ENCODE measurements at regions not wholly inside any gene's neighbourhood (a gene's known extent, or its start where the extent isn't known, plus 50 kb on each side); places are given as distances from the start of the nearest gene placed in this dataset.
"Not testable (repeated sequence)": the region's sequence is repeated elsewhere in the genome, so short reads cannot be mapped to it uniquely, and the experiment has no call there.

DNA sequence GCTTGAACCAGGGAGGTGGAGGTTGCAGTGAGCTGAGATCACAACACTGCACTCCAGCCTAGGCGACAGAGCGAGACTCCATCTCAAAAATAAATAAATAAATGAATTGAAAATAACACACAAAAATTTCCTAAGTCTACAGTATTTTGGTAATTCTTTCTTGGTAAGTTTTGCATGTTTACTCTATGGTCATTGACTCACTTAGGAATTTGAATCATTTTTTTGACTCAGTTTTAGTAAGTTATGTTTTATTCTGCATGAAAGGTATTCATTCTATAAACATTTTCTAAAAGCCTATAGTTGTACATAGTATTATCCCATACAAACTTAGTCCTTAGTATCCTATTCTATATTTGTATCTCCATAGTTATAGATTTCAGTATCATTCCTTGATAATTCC is 772.9 kb upstream of the SLIT2 start:
- Histone ChIP-seq H3K36me3 (no peaks in the 10 kb centered on the region), H3K27ac (no peak overlapping the region), H3K4me1 (no peaks in the 10 kb centered on the region), H3K27me3 (no peaks in the 10 kb centered on the region), H3K9me3 (no peaks in the 10 kb centered on the region), H3K4me3 (no peak overlapping the region)
- intact Hi-C loops (cut with DNase I): no loop called here
- TF ChIP-seq, protein P1, sequence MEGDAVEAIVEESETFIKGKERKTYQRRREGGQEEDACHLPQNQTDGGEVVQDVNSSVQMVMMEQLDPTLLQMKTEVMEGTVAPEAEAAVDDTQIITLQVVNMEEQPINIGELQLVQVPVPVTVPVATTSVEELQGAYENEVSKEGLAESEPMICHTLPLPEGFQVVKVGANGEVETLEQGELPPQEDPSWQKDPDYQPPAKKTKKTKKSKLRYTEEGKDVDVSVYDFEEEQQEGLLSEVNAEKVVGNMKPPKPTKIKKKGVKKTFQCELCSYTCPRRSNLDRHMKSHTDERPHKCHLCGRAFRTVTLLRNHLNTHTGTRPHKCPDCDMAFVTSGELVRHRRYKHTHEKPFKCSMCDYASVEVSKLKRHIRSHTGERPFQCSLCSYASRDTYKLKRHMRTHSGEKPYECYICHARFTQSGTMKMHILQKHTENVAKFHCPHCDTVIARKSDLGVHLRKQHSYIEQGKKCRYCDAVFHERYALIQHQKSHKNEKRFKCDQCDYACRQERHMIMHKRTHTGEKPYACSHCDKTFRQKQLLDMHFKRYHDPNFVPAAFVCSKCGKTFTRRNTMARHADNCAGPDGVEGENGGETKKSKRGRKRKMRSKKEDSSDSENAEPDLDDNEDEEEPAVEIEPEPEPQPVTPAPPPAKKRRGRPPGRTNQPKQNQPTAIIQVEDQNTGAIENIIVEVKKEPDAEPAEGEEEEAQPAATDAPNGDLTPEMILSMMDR (IDR thresholded peaks at IDR 0.05): no peak
- no peak for TF ChIP-seq POLR2A (IDR thresholded peaks at IDR 0.05)
- no peak for DNase-seq
- 88 to 95% methylated on average over 2 of the region's 2 CpGs for WGBS, 2 donors

DNA sequence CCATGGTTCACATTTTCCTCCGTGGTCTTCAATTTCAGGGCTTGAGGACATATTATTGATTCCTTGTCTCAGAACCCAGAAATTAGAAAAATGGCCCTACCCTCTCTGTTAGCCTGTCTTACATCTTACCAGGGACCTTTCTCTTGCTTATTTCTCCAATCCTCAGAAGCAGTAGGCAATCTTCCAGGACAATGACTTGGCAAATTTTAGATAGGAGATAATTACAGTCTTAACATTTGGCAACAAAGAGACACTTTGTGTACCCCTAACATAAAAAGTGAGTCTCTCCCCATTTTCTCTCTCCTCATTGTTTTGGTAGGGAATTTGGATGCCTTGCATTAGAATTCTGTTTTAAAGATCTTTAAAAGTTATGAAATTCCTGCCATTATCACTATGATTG is 778.1 kb upstream of the SLIT2 start:
- H3K4me1 ChIP-seq: no peaks in the 10 kb centered on the region
- no peak overlapping the region for H3K4me3 ChIP-seq
- intact Hi-C loops (cut with DNase I): no loop called here
- 60 to 64% methylated on average over 1 of the region's 1 CpG for WGBS, 2 donors
- TF ChIP-seq, protein P1 (IDR thresholded peaks at IDR 0.05): no peak
- no peak for TF ChIP-seq POLR2A (IDR thresholded peaks at IDR 0.05)
- DNase-seq: no peak
- no peaks in the 10 kb centered on the region for H3K9me3 ChIP-seq
- H3K27me3 ChIP-seq: no peaks in the 10 kb centered on the region
- H3K27ac ChIP-seq: no peak overlapping the region
- H3K36me3 ChIP-seq: no peaks in the 10 kb centered on the region

DNA sequence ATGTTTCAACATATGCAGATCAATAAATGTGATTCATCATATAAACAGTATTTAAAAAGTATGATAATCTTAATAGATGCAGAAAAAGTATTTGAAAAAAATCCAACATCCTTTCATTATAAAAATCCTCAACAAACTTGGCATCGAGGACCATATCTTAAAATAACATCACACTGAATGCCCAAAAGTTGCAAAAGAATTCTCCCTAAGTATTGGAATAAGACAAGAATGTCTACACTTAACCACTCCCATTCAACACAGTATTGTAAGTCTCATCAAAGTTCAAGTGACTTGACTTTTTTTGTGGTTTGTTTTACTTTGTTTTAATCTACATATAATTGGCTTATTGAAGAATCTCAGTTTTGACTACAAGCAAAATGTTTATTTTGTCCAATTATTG is 779.0 kb upstream of the SLIT2 start:
- TF ChIP-seq, protein P1 (IDR thresholded peaks at IDR 0.05): no peak
- no peak for TF ChIP-seq POLR2A (IDR thresholded peaks at IDR 0.05)
- Histone ChIP-seq H3K4me3 (no peak overlapping the region), H3K27me3 (no peaks in the 10 kb centered on the region), H3K27ac (no peak overlapping the region), H3K36me3 (no peaks in the 10 kb centered on the region), H3K9me3 (no peaks in the 10 kb centered on the region), H3K4me1 (no peaks in the 10 kb centered on the region)
- 10 to 12% methylated on average over 1 of the region's 1 CpG for WGBS, 2 donors
- intact Hi-C loops (cut with DNase I): no loop called here
- DNase-seq: no peak

DNA sequence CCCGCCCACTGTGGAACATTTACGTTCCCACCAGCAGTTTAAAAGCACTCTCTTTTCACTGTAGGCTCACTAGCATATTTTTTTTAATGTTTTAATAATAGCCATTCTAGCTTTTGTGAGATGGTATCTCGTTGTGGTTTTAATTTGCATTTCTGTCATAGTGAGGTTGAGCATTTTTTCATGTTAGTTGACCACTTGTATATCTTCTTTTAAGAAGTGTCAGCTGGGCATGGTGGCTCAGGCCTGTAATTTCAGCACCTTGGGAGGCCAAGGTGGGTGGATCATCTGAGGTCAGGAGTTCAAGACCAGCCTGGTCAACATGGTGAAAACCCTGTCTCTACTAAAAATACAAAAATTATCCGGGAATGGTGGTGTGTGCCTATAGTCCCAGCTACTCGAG is 781.7 kb upstream of the SLIT2 start:
- intact Hi-C loops (cut with DNase I); H3K27me3 ChIP-seq; DNase-seq; H3K27ac ChIP-seq; H3K4me3 ChIP-seq; H3K9me3 ChIP-seq; H3K4me1 ChIP-seq; H3K36me3 ChIP-seq: not testable (repeated sequence)
- WGBS, 2 donors: 80 to 84% methylated on average over 5 of the region's 5 CpGs

DNA sequence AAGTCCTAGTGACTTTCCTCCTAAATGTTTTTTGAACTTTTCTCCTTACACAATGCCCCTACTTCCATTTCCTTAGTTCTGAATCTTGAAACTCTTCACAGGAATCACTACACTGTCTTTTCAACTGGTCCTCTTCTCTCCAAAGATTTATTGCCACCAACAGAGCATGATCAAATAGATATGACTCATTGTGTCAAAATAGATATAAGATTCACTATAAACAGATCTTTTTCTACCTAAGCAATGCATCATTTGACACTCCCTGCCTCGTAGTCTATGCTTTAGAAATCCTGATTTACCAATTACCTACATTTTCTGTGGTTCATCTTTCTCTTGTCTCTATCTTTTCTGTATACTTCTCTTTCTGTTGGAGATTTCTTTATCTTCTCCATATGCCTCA is 789.6 kb upstream of the SLIT2 start:
- Histone ChIP-seq H3K27ac (no peak overlapping the region), H3K4me1 (no peaks in the 10 kb centered on the region), H3K27me3 (no peaks in the 10 kb centered on the region), H3K4me3 (no peak overlapping the region), H3K36me3 (no peaks in the 10 kb centered on the region), H3K9me3 (no peaks in the 10 kb centered on the region)
- intact Hi-C loops (cut with DNase I): no loop called here
- TF ChIP-seq, protein P1 (IDR thresholded peaks at IDR 0.05): no peak
- TF ChIP-seq POLR2A (IDR thresholded peaks at IDR 0.05): no peak
- 63 to 70% methylated on average over 1 of the region's 1 CpG for WGBS, 2 donors
- DNase-seq: no peak

DNA sequence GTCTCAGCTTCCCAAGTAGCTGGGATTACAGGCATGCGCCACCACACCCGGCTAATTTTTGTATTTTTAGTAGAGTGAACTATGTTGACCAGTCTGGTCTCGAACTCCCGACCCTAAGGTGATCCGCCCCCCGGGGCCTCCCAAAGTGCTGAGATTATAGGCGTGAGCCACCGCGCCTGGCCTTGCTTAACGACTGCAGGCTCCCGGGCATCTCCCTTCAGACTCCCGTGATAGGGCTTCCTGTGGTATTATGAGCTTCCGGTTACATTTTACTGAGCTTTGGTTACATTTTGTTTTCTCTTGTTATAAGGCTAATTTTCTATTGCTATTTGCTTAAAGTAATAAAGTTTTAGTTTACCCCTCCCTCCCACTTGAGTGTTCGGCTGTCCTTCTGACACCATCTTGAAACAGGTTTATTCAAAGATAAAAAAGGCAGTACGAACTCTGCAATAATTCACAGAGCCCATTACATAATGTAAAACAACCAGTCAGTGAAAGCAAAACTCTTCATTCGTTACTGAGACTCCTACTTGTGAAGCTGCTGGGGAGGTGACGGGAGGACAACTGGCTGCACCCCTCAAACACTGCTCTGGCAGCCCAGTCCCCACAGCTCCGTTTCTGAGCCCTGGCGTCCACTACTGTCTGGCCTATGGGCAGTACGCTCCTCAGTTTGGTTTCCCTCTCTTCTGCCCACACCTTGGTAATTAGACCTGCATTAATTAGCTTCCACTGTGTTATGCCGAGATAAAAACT is 795.7 kb upstream of the SLIT2 start:
- no peak for DNase-seq

More for the DNA sequence above, 795.7 kb upstream of the SLIT2 start:
- Histone ChIP-seq H3K27me3 (no peaks in the 10 kb centered on the region), H3K4me3 (no peak overlapping the region), H3K36me3 (no peaks in the 10 kb centered on the region), H3K9me3 (no peaks in the 10 kb centered on the region), H3K27ac (no peak overlapping the region), H3K4me1 (no peaks in the 10 kb centered on the region)
- intact Hi-C loops (cut with DNase I): no loop called here
- 90 to 92% methylated on average over 19 to 21 of the region's 21 CpGs for WGBS, 2 donors
- TF ChIP-seq POLR2A (IDR thresholded peaks at IDR 0.05): no peak
- TF ChIP-seq, protein P1 (IDR thresholded peaks at IDR 0.05): no peak

All from esophagus squamous epithelium (tissue), 5 donors.